HL-60/S4 treated with retinoic acid at 250 ng/mL for 4 days and 3 days (cell line): ENCODE measurements at regions not wholly inside any gene's neighbourhood (a gene's known extent, or its start where the extent isn't known, plus 50 kb on each side); places are given as distances from the start of the nearest gene placed in this dataset.
"Not testable (repeated sequence)": the region's sequence is repeated elsewhere in the genome, so short reads cannot be mapped to it uniquely, and the experiment has no call there.

Experiments used
- in situ Hi-C: fragments of 300-500 bp; cut with MboI; formaldehyde crosslinking; loops from 2 replicates; pipeline ENCODE4 v1.7.0; 2022; ENCODE audit warnings: low sequenced_read_pairs

- in situ Hi-C loops, result no loop called here
These were observed 308.2 kb downstream of the PPP1R3A start for GRCh38 chr7:113610572-113610971.

- in situ Hi-C loops, result no loop called here
These were observed 310.0 kb downstream of the PPP1R3A start for GRCh38 chr7:113608782-113609181.

GRCh38 chr7:113606325-113606724 is 312.5 kb downstream of the PPP1R3A start:
- in situ Hi-C loops, result no loop called here

- in situ Hi-C loops, result not testable (repeated sequence)
These were observed 318.4 kb downstream of the PPP1R3A start for GRCh38 chr7:113600428-113600827.

GRCh38 chr7:113593455-113593854 is 325.4 kb downstream of the PPP1R3A start:
- in situ Hi-C loops, result not testable (repeated sequence)

GRCh38 chr7:113592924-113593323 is 325.9 kb downstream of the PPP1R3A start:
- in situ Hi-C loops, result not testable (repeated sequence)

- in situ Hi-C loops, result no loop called here
These were observed 336.3 kb downstream of the PPP1R3A start for GRCh38 chr7:113582471-113582870.

GRCh38 chr7:113563257-113563656 is 355.6 kb downstream of the PPP1R3A start:
- in situ Hi-C loops, result not testable (repeated sequence)

GRCh38 chr7:113562801-113563200 is 356.0 kb downstream of the PPP1R3A start:
- in situ Hi-C loops, result no loop called here

GRCh38 chr7:113562242-113562641 is 356.6 kb downstream of the PPP1R3A start:
- in situ Hi-C loops, result no loop called here

- in situ Hi-C loops, result no loop called here
These were observed 357.4 kb downstream of the PPP1R3A start for GRCh38 chr7:113561446-113561845.

- in situ Hi-C loops, result no loop called here
These were observed 367.8 kb downstream of the PPP1R3A start for GRCh38 chr7:113550966-113551365.

GRCh38 chr7:113548561-113548960 is 370.2 kb downstream of the PPP1R3A start:
- in situ Hi-C loops, result no loop called here

- in situ Hi-C loops, result no loop called here
These were observed 370.7 kb downstream of the PPP1R3A start for GRCh38 chr7:113548137-113548536.

GRCh38 chr7:113521468-113521867 is 397.3 kb downstream of the PPP1R3A start:
- in situ Hi-C loops, result no loop called here

GRCh38 chr7:113519472-113519871 is 399.3 kb downstream of the PPP1R3A start:
- in situ Hi-C loops, result no loop called here

GRCh38 chr7:113504691-113505090 is 386.3 kb upstream of the SMIM30 start:
- in situ Hi-C loops, result no loop called here

GRCh38 chr7:113504142-113504541 is 385.8 kb upstream of the SMIM30 start:
- in situ Hi-C loops, result no loop called here

GRCh38 chr7:113496586-113496985 is 378.2 kb upstream of the SMIM30 start:
- in situ Hi-C loops, result not testable (repeated sequence)

GRCh38 chr7:113494797-113495566 is 376.6 kb upstream of the SMIM30 start:
- in situ Hi-C loops, result not testable (repeated sequence)

GRCh38 chr7:113491305-113491704 is 373.0 kb upstream of the SMIM30 start:
- in situ Hi-C loops, result no loop called here

GRCh38 chr7:113487925-113488731 is 369.8 kb upstream of the SMIM30 start:
- in situ Hi-C loops, result no loop called here
